Upper lobe of left lung (tissue), 6 donors: ENCODE measurements at regions not wholly inside any gene's neighbourhood (a gene's known extent, or its start where the extent isn't known, plus 50 kb on each side); places are given as distances from the start of the nearest gene placed in this dataset.

ENCODE experiments used
- ATAC-seq, 2 donors: fragments of 200-7000 bp; cut with Tn5 transposase; one replicate each; pipeline ENCODE4 v1.9.1; 2022; ENCODE audit warnings: mild to moderate bottlenecking in 2 of 2, moderate library complexity in 2 of 2; ENCODE audit not compliant: low FRiP score in 2 of 2
- DNase-seq, 2 donors: peaks; one replicate each; pipeline ENCODE4 v3.0.0-alpha.2; 2019 to 2020
- H3K27ac ChIP-seq, 4 donors: fragments of 200-600 bp; sonication (generic); one replicate each; pipeline ENCODE4 v1.5.1; 2016 to 2019
- H3K27me3 ChIP-seq, 4 donors: fragments of 200-600 bp; sonication (generic); one replicate each; pipeline ENCODE4 v1.5.1; 2017 to 2019
- H3K36me3 ChIP-seq, 4 donors: fragments of 200-600 bp; sonication (generic); one replicate each; pipeline ENCODE4 v1.5.1; 2016 to 2019
- H3K4me1 ChIP-seq, 4 donors: fragments of 200-600 bp; sonication (generic); one replicate each; pipeline ENCODE4 v1.5.1; 2018 to 2019
- H3K4me3 ChIP-seq, 4 donors: fragments of 200-600 bp; sonication (generic); one replicate each; pipeline ENCODE4 v1.5.1; 2017 to 2019; ENCODE audit warnings: mild to moderate bottlenecking in 2 of 4, moderate library complexity in 1 of 4
- H3K9me3 ChIP-seq, 4 donors: fragments of 200-600 bp; sonication (generic); one replicate each; pipeline ENCODE4 v1.5.1; 2018 to 2019
- CTCF ChIP-seq, 6 experiments: fragments of 450-650 bp in 4 of 6; fragments of 200-600 bp in 2 of 6; sonication (generic) in 2 of 6; IDR thresholded peaks; one replicate each; pipeline ENCODE4 v1.5.1; 2016 to 2019; ENCODE audit warnings: antibody characterized with exemption in 6 of 6
- EP300 ChIP-seq, 4 donors: sonication (generic); formaldehyde crosslinking; IDR thresholded peaks; one replicate each; pipeline ENCODE4 v1.5.1; 2017; ENCODE audit warnings: antibody characterized with exemption in 4 of 4, control low read depth in 2 of 4
- POLR2A ChIP-seq, 4 donors: fragments of 450-650 bp; IDR thresholded peaks; one replicate each; pipeline ENCODE4 v1.5.1; 2016 to 2017; ENCODE audit warnings: antibody characterized with exemption in 4 of 4, mild to moderate bottlenecking in 2 of 4
- POLR2AphosphoS5 ChIP-seq, 2 donors: sonication (generic); formaldehyde crosslinking; IDR thresholded peaks; one replicate each; pipeline ENCODE4 v1.5.1; 2017; ENCODE audit warnings: antibody characterized with exemption in 2 of 2
- WGBS, 2 donors: methylation state at CpG; one replicate each; pipeline ENCODE4 v1.1.5; 2017 to 2018; 5-methylcytosine and 5-hydroxymethylcytosine counted together
- donor health status: DM: no; HTN: no; CAD: no; lungs with moderate emphysema.
- donor health status: DM: no; HTN: yes; CAD: no; lungs with severe emphysema.

GRCh38 chr1:4303303-4303702 is 351.1 kb upstream of the AJAP1 start:
- ATAC-seq (no peak), DNase-seq (no peak)
- no peaks in the 10 kb centered on the region for H3K9me3 ChIP-seq
- 86 to 89% methylated on average over 9 of the region's 9 CpGs for WGBS, 2 donors
- TF ChIP-seq EP300 (IDR thresholded peaks at IDR 0.05) (no peak), POLR2A (IDR thresholded peaks at IDR 0.05) (no peak), CTCF (IDR thresholded peaks at IDR 0.05) (no peak), POLR2AphosphoS5 (IDR thresholded peaks at IDR 0.05) (no peak)
- H3K4me3 ChIP-seq: no peak overlapping the region
- H3K36me3 ChIP-seq: no peaks in the 10 kb centered on the region
- no peaks in the 10 kb centered on the region for H3K4me1 ChIP-seq
- no peaks in the 10 kb centered on the region for H3K27me3 ChIP-seq
- no peak overlapping the region for H3K27ac ChIP-seq

- Histone ChIP-seq H3K27me3 (no peaks in the 10 kb centered on the region), H3K27ac (no peak overlapping the region), H3K36me3 (no peaks in the 10 kb centered on the region), H3K4me3 (no peak overlapping the region), H3K4me1 (no peaks in the 10 kb centered on the region), H3K9me3 (no peaks in the 10 kb centered on the region)
- ATAC-seq (no peak), DNase-seq (no peak)
- TF ChIP-seq CTCF (IDR thresholded peaks at IDR 0.05): no peak
- no peak for TF ChIP-seq POLR2A (IDR thresholded peaks at IDR 0.05)
- WGBS, 2 donors: 77 to 78% methylated on average over 3 to 6 of the region's 6 CpGs
Measured at GRCh38 chr1:4305526-4306301, 348.7 kb upstream of the AJAP1 start.

GRCh38 chr1:4306559-4307467 is 347.6 kb upstream of the AJAP1 start:
- Histone ChIP-seq H3K4me1 (no peaks in the 10 kb centered on the region), H3K9me3 (no peaks in the 10 kb centered on the region), H3K36me3 (no peaks in the 10 kb centered on the region), H3K27me3 (no peaks in the 10 kb centered on the region), H3K4me3 (no peak overlapping the region), H3K27ac (no peak overlapping the region)
- no peak for TF ChIP-seq POLR2AphosphoS5 (IDR thresholded peaks at IDR 0.05)
- no peak for TF ChIP-seq CTCF (IDR thresholded peaks at IDR 0.05)
- TF ChIP-seq EP300 (IDR thresholded peaks at IDR 0.05): no peak
- TF ChIP-seq POLR2A (IDR thresholded peaks at IDR 0.05): no peak
- 85 to 87% methylated on average over 8 of the region's 8 CpGs for WGBS, 2 donors
- DNase-seq: no peak
- no peak for ATAC-seq

GRCh38 chr1:4307468-4307845 is 347.0 kb upstream of the AJAP1 start:
- no peaks in the 10 kb centered on the region for H3K9me3 ChIP-seq
- no peak overlapping the region for H3K4me3 ChIP-seq
- TF ChIP-seq POLR2A (IDR thresholded peaks at IDR 0.05) (no peak), POLR2AphosphoS5 (IDR thresholded peaks at IDR 0.05) (no peak), CTCF (IDR thresholded peaks at IDR 0.05) (no peak), EP300 (IDR thresholded peaks at IDR 0.05) (no peak)
- DNase-seq (no peak), ATAC-seq (no peak)
- H3K27ac ChIP-seq: no peak overlapping the region
- no peaks in the 10 kb centered on the region for H3K36me3 ChIP-seq
- 58 to 73% methylated on average over 2 of the region's 2 CpGs for WGBS, 2 donors
- no peaks in the 10 kb centered on the region for H3K27me3 ChIP-seq
- H3K4me1 ChIP-seq: no peaks in the 10 kb centered on the region
